ENCODE measurements at regions not wholly inside any gene's neighbourhood (a gene's known extent, or its start where the extent isn't known, plus 50 kb on each side); places are given as distances from the start of the nearest gene placed in this dataset.

GRCh38 chr2:10498525-10499274, 50.6 kb upstream of the ODC1 start:
- no peak for DNase-seq (ENCODE audit: low spot score)
- H3K9me3 ChIP-seq (ENCODE audit: control insufficient read depth in 4 of 4, low read length in 3 of 4) = no peaks in the 10 kb centered on the region
- TF ChIP-seq NR2F2 (IDR thresholded peaks at IDR 0.05) (no peak), RAD21 (IDR thresholded peaks at IDR 0.05) (no peak), REST (IDR thresholded peaks at IDR 0.05) (no peak), EGR1 (IDR thresholded peaks at IDR 0.05; ENCODE audit: low read depth in 2 of 2) (no peak), CTCF (IDR thresholded peaks at IDR 0.05; ENCODE audit: low read depth, low read length, missing input control) (no peak), SP1 (IDR thresholded peaks at IDR 0.05) (no peak), TAF1 (conservative IDR thresholded peaks at IDR 0.05) (no peak), RXRA (IDR thresholded peaks at IDR 0.05) (no peak), GABPA (IDR thresholded peaks at IDR 0.05 in 1 of 2, conservative IDR thresholded peaks at IDR 0.05 in 1 of 2) (no peak), HNF4G (IDR thresholded peaks at IDR 0.05) (no peak), FOXA1 (IDR thresholded peaks at IDR 0.05) (no peak), YY1 (IDR thresholded peaks at IDR 0.05) (no peak), JUND (IDR thresholded peaks at IDR 0.05) (no peak), HNF4A (conservative IDR thresholded peaks at IDR 0.05) (no peak)
- TF ChIP-seq, protein P1, sequence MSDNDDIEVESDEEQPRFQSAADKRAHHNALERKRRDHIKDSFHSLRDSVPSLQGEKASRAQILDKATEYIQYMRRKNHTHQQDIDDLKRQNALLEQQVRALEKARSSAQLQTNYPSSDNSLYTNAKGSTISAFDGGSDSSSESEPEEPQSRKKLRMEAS (IDR thresholded peaks at IDR 0.05) = no peak
- TF ChIP-seq, protein P2, sequence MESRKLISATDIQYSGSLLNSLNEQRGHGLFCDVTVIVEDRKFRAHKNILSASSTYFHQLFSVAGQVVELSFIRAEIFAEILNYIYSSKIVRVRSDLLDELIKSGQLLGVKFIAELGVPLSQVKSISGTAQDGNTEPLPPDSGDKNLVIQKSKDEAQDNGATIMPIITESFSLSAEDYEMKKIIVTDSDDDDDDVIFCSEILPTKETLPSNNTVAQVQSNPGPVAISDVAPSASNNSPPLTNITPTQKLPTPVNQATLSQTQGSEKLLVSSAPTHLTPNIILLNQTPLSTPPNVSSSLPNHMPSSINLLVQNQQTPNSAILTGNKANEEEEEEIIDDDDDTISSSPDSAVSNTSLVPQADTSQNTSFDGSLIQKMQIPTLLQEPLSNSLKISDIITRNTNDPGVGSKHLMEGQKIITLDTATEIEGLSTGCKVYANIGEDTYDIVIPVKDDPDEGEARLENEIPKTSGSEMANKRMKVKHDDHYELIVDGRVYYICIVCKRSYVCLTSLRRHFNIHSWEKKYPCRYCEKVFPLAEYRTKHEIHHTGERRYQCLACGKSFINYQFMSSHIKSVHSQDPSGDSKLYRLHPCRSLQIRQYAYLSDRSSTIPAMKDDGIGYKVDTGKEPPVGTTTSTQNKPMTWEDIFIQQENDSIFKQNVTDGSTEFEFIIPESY (IDR thresholded peaks at IDR 0.05) = no peak
- TF ChIP-seq, protein P3, sequence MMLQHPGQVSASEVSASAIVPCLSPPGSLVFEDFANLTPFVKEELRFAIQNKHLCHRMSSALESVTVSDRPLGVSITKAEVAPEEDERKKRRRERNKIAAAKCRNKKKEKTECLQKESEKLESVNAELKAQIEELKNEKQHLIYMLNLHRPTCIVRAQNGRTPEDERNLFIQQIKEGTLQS (IDR thresholded peaks at IDR 0.05) = no peak
- H3K36me3 ChIP-seq (ENCODE audit: control insufficient read depth in 4 of 4, insufficient read depth in 3 of 4, low read depth in 1 of 4, low read length in 3 of 4) = no peaks in the 10 kb centered on the region
- H3K27ac ChIP-seq (ENCODE audit: low read depth in 1 of 2, low read length in 2 of 2) = no peak overlapping the region
- no peaks in the 10 kb centered on the region for H3K27me3 ChIP-seq (ENCODE audit: control insufficient read depth in 4 of 4, insufficient read depth in 4 of 4, low read length in 3 of 4)
- H3K4me3 ChIP-seq (ENCODE audit: low read depth in 1 of 3, low read length in 3 of 3) = no peak overlapping the region
- no peak overlapping the region for H3K9ac ChIP-seq (ENCODE audit: low read depth in 1 of 2, low read length in 2 of 2)
- H3K4me1 ChIP-seq (ENCODE audit: control insufficient read depth in 4 of 4, insufficient read depth in 4 of 4, low read length in 3 of 4) = no peaks in the 10 kb centered on the region
- WGBS = 93% methylated on average over 11 of the region's 11 CpGs
